D721Med (cell line): ENCODE measurements at regions not wholly inside any gene's neighbourhood (a gene's known extent, or its start where the extent isn't known, plus 50 kb on each side); places are given as distances from the start of the nearest gene placed in this dataset.

Source experiments
- DNase-seq: peaks from one replicate; pipeline ENCODE4 v3.0.0; 2011; ENCODE audit warnings: low spot score; ENCODE audit not compliant: insufficient read length
- FAIRE-seq: peaks from 2 replicates; lab custom pipeline; 2011; peaks lifted over from hg19 to GRCh38; lab: Jason Lieb, UNC
- CTCF ChIP-seq: IDR thresholded peaks from 2 replicates; pipeline ENCODE4 v1.5.1; 2012; ENCODE audit warnings: mild to moderate bottlenecking, control low read depth; ENCODE audit not compliant: insufficient read depth; ENCODE audit errors: missing control alignments

GRCh38 chr3:197373096-197373495, 74.7 kb upstream of the DLG1 start:
- FAIRE-seq: no peak
- no peak for DNase-seq
- TF ChIP-seq CTCF: no peak

- FAIRE-seq: no peak
- DNase-seq: no peak
- TF ChIP-seq CTCF: no peak
Observed at GRCh38 chr3:197372047-197372661, 73.7 kb upstream of the DLG1 start.

- FAIRE-seq (peak; percentile 91), DNase-seq (peak; percentile 60)
- no peak for TF ChIP-seq CTCF
Observed at GRCh38 chr3:197371591-197372046, 73.2 kb upstream of the DLG1 start.

GRCh38 chr3:197369545-197369944, 71.1 kb upstream of the DLG1 start:
- DNase-seq (no peak), FAIRE-seq (no peak)
- TF ChIP-seq CTCF: no peak

- no peak for FAIRE-seq
- no peak for DNase-seq
- TF ChIP-seq CTCF: no peak
Observed at GRCh38 chr3:197368821-197369220, 70.4 kb upstream of the DLG1 start.

- FAIRE-seq: no peak
- TF ChIP-seq CTCF: no peak
- no peak for DNase-seq
Observed at GRCh38 chr3:197368330-197368729, 69.9 kb upstream of the DLG1 start.

- FAIRE-seq (no peak), DNase-seq (peak; percentile 63)
- TF ChIP-seq CTCF: no peak
Observed at GRCh38 chr3:197367081-197367780, 68.8 kb upstream of the DLG1 start.
